Naive thymus-derived CD4-positive, alpha-beta T cell (primary cell): ENCODE measurements at regions not wholly inside any gene's neighbourhood (a gene's known extent, or its start where the extent isn't known, plus 50 kb on each side); places are given as distances from the start of the nearest gene placed in this dataset.
"Not testable (repeated sequence)": the region's sequence is repeated elsewhere in the genome, so short reads cannot be mapped to it uniquely, and the experiment has no call there.

ENCODE experiments used
- ATAC-seq: fragments of 150-1000 bp; cut with Tn5 transposase; 2 replicates; pipeline ENCODE4 v1.10.0; 2021; ENCODE audit warnings: mild to moderate bottlenecking, moderate library complexity
- CTCF ChIA-PET: fragments of 350-600 bp; sonication (Branson Sonifier 250); formaldehyde crosslinking; loops from one replicate; lab custom pipeline; 2021; ENCODE audit warnings: antibody characterized with exemption; lab: Charles Lee
- POLR2A ChIA-PET: fragments of 350-600 bp; sonication (Branson Sonifier 250); formaldehyde crosslinking; loops from one replicate; lab custom pipeline; 2021; ENCODE audit warnings: antibody characterized with exemption, inconsistent platforms; lab: Charles Lee
- DNase-seq, 9 donors: peaks; one replicate each; pipeline versions ENCODE4 v3.0.0 to v3.0.0-alpha.2; 2020 to 2022; ENCODE audit warnings: mixed read lengths in 1 of 9
- H3K27ac ChIP-seq: one replicate; pipeline ENCODE4 v1.7.0; 2013; ENCODE audit warnings: mild to moderate bottlenecking, low read depth, low read length, moderate library complexity
- H3K27me3 ChIP-seq, 2 donors: one replicate each; pipeline ENCODE4 v1.7.0; 2013; ENCODE audit warnings: low read length in 2 of 2, mild to moderate bottlenecking in 2 of 2, moderate library complexity in 2 of 2; ENCODE audit not compliant: control insufficient read depth in 2 of 2, insufficient read depth in 2 of 2
- H3K36me3 ChIP-seq, 3 experiments: 1 replicate in 2 of 3; 2 replicates in 1 of 3; pipeline ENCODE4 v1.7.0; 2013; ENCODE audit warnings: low read length in 3 of 3, mild to moderate bottlenecking in 3 of 3, moderate library complexity in 1 of 3; ENCODE audit not compliant: insufficient read depth in 3 of 3, control insufficient read depth in 2 of 3
- H3K4me1 ChIP-seq, 2 donors: one replicate each; pipeline ENCODE4 v1.7.0; 2013; ENCODE audit warnings: low read length in 2 of 2, mild to moderate bottlenecking in 2 of 2, moderate library complexity in 1 of 2; ENCODE audit not compliant: control insufficient read depth in 2 of 2, insufficient read depth in 2 of 2
- H3K4me3 ChIP-seq: 2 replicates; pipeline ENCODE4 v1.7.0; 2013; ENCODE audit warnings: mild to moderate bottlenecking, low read length
- H3K9me3 ChIP-seq, 3 experiments: 1 replicate in 2 of 3; 2 replicates in 1 of 3; pipeline ENCODE4 v1.7.0; 2013; ENCODE audit warnings: low read length in 3 of 3; ENCODE audit not compliant: control insufficient read depth in 2 of 3
- H3K27ac Mint-ChIP-seq, 9 donors: one replicate each; pipeline ENCODE4 v1.8.0; 2020 to 2022; ENCODE audit warnings: mixed read lengths in 9 of 9, mild to moderate bottlenecking in 8 of 9, moderate library complexity in 5 of 9, inconsistent platforms in 2 of 9
- H3K27me3 Mint-ChIP-seq, 5 donors: one replicate each; pipeline ENCODE4 v1.8.0; 2021 to 2022; ENCODE audit warnings: mixed read lengths in 5 of 5, mild to moderate bottlenecking in 1 of 5
- H3K36me3 Mint-ChIP-seq, 5 donors: one replicate each; pipeline ENCODE4 v1.8.0; 2020 to 2022; ENCODE audit warnings: mixed read lengths in 5 of 5, mild to moderate bottlenecking in 3 of 5, inconsistent platforms in 1 of 5
- H3K4me1 Mint-ChIP-seq, 7 donors: one replicate each; pipeline ENCODE4 v1.8.0; 2020 to 2022; ENCODE audit warnings: mixed read lengths in 7 of 7, mild to moderate bottlenecking in 3 of 7, inconsistent platforms in 1 of 7
- H3K4me3 Mint-ChIP-seq, 10 donors: one replicate each; pipeline ENCODE4 v1.8.0; 2020 to 2022; ENCODE audit warnings: mild to moderate bottlenecking in 10 of 10, mixed read lengths in 10 of 10, moderate library complexity in 6 of 10, inconsistent platforms in 2 of 10
- H3K9me3 Mint-ChIP-seq, 11 donors: one replicate each; pipeline ENCODE4 v1.8.0; 2020 to 2022; ENCODE audit warnings: mixed read lengths in 11 of 11, mild to moderate bottlenecking in 4 of 11, inconsistent platforms in 1 of 11, moderate library complexity in 1 of 11
- intact Hi-C, 2 donors: fragments of 100-400 bp; cut with micrococcal nuclease; formaldehyde crosslinking; loops; one replicate each; pipeline ENCODE4 v1.15.1; 2023

DNA sequence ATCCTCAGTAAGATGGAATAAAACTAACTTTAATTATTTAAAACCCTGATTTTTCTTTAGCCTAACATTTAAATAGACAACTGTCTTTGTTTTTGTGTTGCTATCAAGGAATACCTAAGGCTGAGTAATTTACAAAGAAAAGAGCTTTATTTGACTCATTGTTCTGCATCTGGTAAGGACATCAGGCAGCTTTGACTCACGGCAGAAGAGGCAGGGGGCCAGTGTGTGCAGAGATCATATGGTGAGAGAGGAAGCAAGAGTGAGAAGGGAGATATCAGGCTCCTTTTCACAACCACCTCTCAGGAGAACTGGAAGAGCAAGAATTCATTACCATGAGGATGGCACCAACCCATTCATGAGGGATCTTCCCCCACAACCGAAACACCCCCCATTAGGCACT lies 64.6 kb upstream of the TFPI start:
- POLR2A ChIA-PET: no interaction called here
- CTCF ChIA-PET: no interaction called here
- Histone ChIP-seq H3K4me1 (no peaks in the 10 kb centered on the region), H3K4me3 (no peak overlapping the region), H3K27ac (no peak overlapping the region), H3K9me3 (no peaks in the 10 kb centered on the region), H3K27me3 (no peaks in the 10 kb centered on the region), H3K36me3 (no peaks in the 10 kb centered on the region)
- intact Hi-C loops: no loop called here
- Mint-ChIP-seq H3K9me3 (peaks cover 0 to 1% (median 0%) of the 10 kb centered on the region in 11 donors), H3K4me3 (no peak overlapping the region), H3K36me3 (no peaks in the 10 kb centered on the region), H3K27ac (no peak overlapping the region), H3K27me3 (no peaks in the 10 kb centered on the region), H3K4me1 (no peaks in the 10 kb centered on the region)
- DNase-seq (no peak), ATAC-seq (no peak)

DNA sequence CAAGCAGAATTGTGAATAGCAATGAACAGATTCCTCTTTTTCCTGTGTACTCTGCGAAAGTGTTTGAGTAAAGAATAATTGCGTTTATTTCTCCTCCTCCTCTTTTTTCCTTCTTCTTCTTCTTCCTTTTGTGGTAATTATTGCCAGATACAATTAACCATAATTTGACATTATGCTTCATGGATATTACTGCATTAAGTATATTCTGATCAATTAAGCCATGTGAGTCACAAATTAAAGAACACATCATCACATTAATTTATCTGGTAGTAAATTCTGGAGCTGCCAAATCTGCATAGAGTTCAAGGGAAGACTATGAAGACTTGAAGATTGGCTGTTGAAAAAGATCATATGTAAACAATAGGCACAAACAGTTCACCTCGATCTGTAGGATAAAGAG lies 72.9 kb upstream of the TFPI start:
- ChIA-PET POLR2A (no interaction called here), CTCF (no interaction called here)
- H3K4me3 ChIP-seq: no peak overlapping the region
- no peaks in the 10 kb centered on the region for H3K27me3 ChIP-seq
- no peaks in the 10 kb centered on the region for H3K4me1 ChIP-seq
- no peaks in the 10 kb centered on the region for H3K36me3 ChIP-seq
- H3K27ac ChIP-seq: no peak overlapping the region
- Mint-ChIP-seq H3K36me3 (no peaks in the 10 kb centered on the region), H3K27ac (no peak overlapping the region), H3K27me3 (no peaks in the 10 kb centered on the region), H3K4me1 (no peaks in the 10 kb centered on the region), H3K4me3 (no peak overlapping the region), H3K9me3 (peaks cover 3 to 18% (median 6%) of the 10 kb centered on the region in 11 donors)
- ATAC-seq: no peak
- DNase-seq: no peak
- no peaks in the 10 kb centered on the region for H3K9me3 ChIP-seq
- intact Hi-C loops: no loop called here

DNA sequence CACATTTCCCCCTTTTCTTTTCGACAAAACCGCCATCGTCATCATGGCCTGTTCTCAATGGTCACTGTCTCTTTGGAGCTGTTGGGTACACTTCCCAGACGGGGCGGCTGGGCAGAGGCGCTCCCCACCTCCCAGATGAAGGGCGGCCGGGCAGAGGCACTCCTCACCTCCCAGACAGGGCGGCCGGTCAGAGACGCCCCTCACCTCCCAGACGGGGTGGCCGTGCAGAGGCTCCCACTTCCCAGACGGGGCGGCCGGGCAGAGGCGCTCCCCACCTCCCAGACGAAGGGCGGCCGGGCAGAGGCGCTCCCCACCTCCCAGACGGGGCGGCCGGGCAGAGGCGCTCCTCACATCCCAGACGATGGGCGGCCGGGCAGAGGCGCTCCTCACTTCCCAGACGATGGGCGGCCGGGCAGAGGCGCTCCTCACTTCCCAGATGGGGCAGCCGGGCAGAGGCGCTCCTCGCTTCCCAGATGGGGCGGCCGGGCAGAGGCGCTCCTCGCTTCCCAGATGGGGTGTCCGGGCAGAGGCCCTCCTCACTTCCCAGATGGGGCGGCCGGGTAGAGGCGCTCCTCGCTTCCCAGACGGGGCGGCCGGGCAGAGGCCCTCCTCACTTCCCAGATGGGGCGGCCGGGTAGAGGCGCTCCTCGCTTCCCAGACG lies 82.6 kb upstream of the TFPI start:
- H3K36me3 Mint-ChIP-seq, H3K27ac ChIP-seq, H3K4me3 Mint-ChIP-seq, H3K27ac Mint-ChIP-seq, H3K9me3 ChIP-seq, DNase-seq, H3K27me3 ChIP-seq, intact Hi-C loops, H3K4me3 ChIP-seq, H3K27me3 Mint-ChIP-seq, ATAC-seq, H3K36me3 ChIP-seq, H3K4me1 ChIP-seq, CTCF ChIA-PET, H3K4me1 Mint-ChIP-seq, POLR2A ChIA-PET: not testable (repeated sequence)
- H3K9me3 Mint-ChIP-seq: peaks cover 0 to 19% (median 5%) of the 10 kb centered on the region in 11 donors

DNA sequence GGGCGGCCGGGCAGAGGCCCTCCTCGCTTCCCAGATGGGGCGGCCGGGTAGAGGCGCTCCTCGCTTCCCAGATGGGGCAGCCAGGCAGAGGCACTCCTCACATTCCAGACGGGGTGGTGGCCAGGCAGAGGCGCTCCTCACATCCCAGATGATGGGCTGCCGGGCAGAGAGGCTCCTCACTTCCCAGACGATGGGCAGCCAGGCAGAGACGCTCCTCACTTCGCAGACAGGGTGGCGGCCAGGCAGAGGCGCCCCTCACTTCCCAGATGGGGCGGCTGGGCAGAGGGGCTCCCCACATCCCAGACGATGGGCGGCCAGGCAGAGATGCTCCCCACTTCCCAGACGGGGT lies 83.1 kb upstream of the TFPI start:
- H3K9me3 ChIP-seq, ATAC-seq, POLR2A ChIA-PET, H3K36me3 Mint-ChIP-seq, H3K4me1 ChIP-seq, H3K4me3 Mint-ChIP-seq, H3K27me3 ChIP-seq, H3K4me1 Mint-ChIP-seq, DNase-seq, H3K4me3 ChIP-seq, CTCF ChIA-PET, intact Hi-C loops, H3K27me3 Mint-ChIP-seq, H3K36me3 ChIP-seq, H3K27ac ChIP-seq, H3K27ac Mint-ChIP-seq: not testable (repeated sequence)
- H3K9me3 Mint-ChIP-seq: peaks cover 0 to 19% (median 5%) of the 10 kb centered on the region in 11 donors

DNA sequence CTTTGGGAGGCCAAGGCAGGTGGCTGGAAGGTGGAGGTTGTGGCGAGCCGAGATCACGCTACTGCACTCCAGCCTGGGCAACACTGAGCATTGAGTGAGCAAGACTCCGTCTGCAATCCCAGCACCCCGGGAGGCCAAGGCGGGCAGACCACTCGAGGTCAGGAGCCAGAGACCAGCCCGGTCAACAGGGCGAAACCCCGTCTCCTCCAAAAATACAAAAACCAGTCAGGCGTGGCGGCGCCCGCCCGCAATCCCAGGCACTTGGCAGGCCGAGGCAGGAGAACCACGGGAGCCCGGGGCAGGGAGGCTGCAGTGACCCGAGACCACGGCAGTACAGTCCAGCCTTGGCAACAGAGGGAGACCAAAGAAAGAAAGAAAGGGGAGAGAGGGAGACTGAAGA lies 83.5 kb upstream of the TFPI start:
- H3K9me3 ChIP-seq, H3K27ac ChIP-seq, H3K4me3 ChIP-seq, H3K27me3 Mint-ChIP-seq, H3K27ac Mint-ChIP-seq, H3K36me3 ChIP-seq, H3K27me3 ChIP-seq, H3K4me3 Mint-ChIP-seq, intact Hi-C loops, CTCF ChIA-PET, ATAC-seq, H3K4me1 ChIP-seq, H3K4me1 Mint-ChIP-seq, H3K36me3 Mint-ChIP-seq, DNase-seq, POLR2A ChIA-PET: not testable (repeated sequence)
- peaks cover 0 to 19% (median 5%) of the 10 kb centered on the region in 11 donors for H3K9me3 Mint-ChIP-seq

DNA sequence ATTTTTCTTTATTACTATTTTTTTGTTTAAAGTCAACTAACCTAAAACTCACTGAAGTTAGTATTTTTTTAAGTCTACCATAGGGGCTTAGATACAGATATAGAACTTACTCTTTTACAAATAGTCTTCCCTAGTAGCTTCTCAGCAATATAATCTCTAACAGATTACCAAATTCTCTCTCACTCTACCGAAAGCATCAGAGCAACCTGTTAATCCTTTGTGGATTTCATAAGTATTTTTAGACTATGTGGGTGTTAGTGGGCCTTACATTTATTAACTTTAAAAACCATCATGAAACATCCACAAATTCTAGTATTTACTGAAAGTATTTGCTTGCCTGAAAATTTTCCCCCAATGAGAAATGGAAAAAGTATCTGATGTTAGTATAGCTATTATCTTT lies 84.6 kb upstream of the TFPI start:
- Mint-ChIP-seq H3K36me3 (no peaks in the 10 kb centered on the region), H3K4me3 (no peak overlapping the region), H3K27me3 (no peaks in the 10 kb centered on the region), H3K4me1 (no peaks in the 10 kb centered on the region), H3K27ac (no peak overlapping the region), H3K9me3 (peaks cover 0 to 19% (median 5%) of the 10 kb centered on the region in 11 donors)
- Histone ChIP-seq H3K36me3 (no peaks in the 10 kb centered on the region), H3K4me3 (no peak overlapping the region), H3K9me3 (no peaks in the 10 kb centered on the region), H3K4me1 (no peaks in the 10 kb centered on the region), H3K27me3 (peaks cover 0 to 4% of the 10 kb centered on the region in 2 donors), H3K27ac (no peak overlapping the region)
- CTCF ChIA-PET: no interaction called here
- intact Hi-C loops: no loop called here
- DNase-seq (no peak), ATAC-seq (no peak)
- POLR2A ChIA-PET: no interaction called here

DNA sequence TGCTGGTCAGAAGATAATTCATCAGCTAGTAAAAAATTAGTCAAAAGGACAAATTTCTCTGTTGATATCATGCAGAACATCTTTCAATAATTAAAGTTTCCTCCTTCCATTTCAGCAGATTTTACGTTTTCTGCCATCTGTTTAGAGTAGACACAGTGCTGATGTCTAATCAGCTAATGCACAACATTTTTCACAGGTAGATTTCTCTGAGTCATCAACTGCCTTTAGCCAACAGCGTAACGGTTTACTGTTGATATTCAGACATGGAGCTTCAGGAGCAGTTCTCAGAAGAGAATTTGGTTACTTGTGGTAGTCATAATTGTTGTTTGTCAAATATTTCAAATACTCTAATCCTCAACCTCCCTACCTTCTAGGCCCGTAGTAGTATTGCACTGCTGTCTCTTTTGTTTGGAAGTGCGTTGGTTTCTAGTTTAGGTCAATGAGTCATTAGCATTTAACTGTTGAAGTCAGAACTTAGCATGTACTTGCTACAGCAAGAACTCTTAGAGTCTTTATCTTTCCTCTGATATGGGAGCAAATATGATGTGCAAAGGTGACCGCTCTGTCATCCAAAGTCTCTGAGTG lies 86.8 kb upstream of the TFPI start:
- Histone ChIP-seq H3K36me3 (no peaks in the 10 kb centered on the region), H3K4me3 (no peak overlapping the region), H3K4me1 (no peaks in the 10 kb centered on the region), H3K9me3 (no peaks in the 10 kb centered on the region), H3K27me3 (peaks cover 0 to 4% of the 10 kb centered on the region in 2 donors), H3K27ac (no peak overlapping the region)
- Mint-ChIP-seq H3K27ac (no peak overlapping the region), H3K4me1 (no peaks in the 10 kb centered on the region), H3K36me3 (no peaks in the 10 kb centered on the region), H3K4me3 (no peak overlapping the region), H3K27me3 (no peaks in the 10 kb centered on the region), H3K9me3 (peaks cover 0 to 13% (median 2%) of the 10 kb centered on the region in 11 donors)
- CTCF ChIA-PET: no interaction called here
- POLR2A ChIA-PET: no interaction called here
- ATAC-seq (no peak), DNase-seq (no peak)
- intact Hi-C loops: no loop called here
